ENCODE measurements at regions not wholly inside any gene's neighbourhood (a gene's known extent, or its start where the extent isn't known, plus 50 kb on each side); places are given as distances from the start of the nearest gene placed in this dataset.

- no peak overlapping the region for H3K4me3 ChIP-seq (ENCODE audit: control insufficient read depth, low read depth, low read length)
- TF ChIP-seq CTCF (conservative IDR thresholded peaks at IDR 0.05; ENCODE audit: control insufficient read depth, insufficient read depth, low read depth, low read length), result no peak
- DNase-seq (ENCODE audit: low read depth), result no peak
Measured at GRCh38 chr9:30982301-30982700, 1402.1 kb upstream of the ACO1 start.

GRCh38 chr9:30995956-30996738 lies 1388.3 kb upstream of the ACO1 start:
- no peak for DNase-seq (ENCODE audit: low read depth)
- no peak for TF ChIP-seq CTCF (conservative IDR thresholded peaks at IDR 0.05; ENCODE audit: control insufficient read depth, insufficient read depth, low read depth, low read length)
- no peak overlapping the region for H3K4me3 ChIP-seq (ENCODE audit: control insufficient read depth, low read depth, low read length)

- DNase-seq (ENCODE audit: low read depth), result no peak
- H3K4me3 ChIP-seq (ENCODE audit: control insufficient read depth, low read depth, low read length), result no peak overlapping the region
- no peak for TF ChIP-seq CTCF (conservative IDR thresholded peaks at IDR 0.05; ENCODE audit: control insufficient read depth, insufficient read depth, low read depth, low read length)
Measured at GRCh38 chr9:30996761-30997160, 1387.7 kb upstream of the ACO1 start.

GRCh38 chr9:30997291-30997690 lies 1387.2 kb upstream of the ACO1 start:
- H3K4me3 ChIP-seq (ENCODE audit: control insufficient read depth, low read depth, low read length), result no peak overlapping the region
- no peak for TF ChIP-seq CTCF (conservative IDR thresholded peaks at IDR 0.05; ENCODE audit: control insufficient read depth, insufficient read depth, low read depth, low read length)
- no peak for DNase-seq (ENCODE audit: low read depth)

- TF ChIP-seq CTCF (conservative IDR thresholded peaks at IDR 0.05; ENCODE audit: control insufficient read depth, insufficient read depth, low read depth, low read length), result no peak
- H3K4me3 ChIP-seq (ENCODE audit: control insufficient read depth, low read depth, low read length), result no peak overlapping the region
- DNase-seq (ENCODE audit: low read depth), result no peak
Measured at GRCh38 chr9:31005086-31005665, 1379.3 kb upstream of the ACO1 start.

- no peak for TF ChIP-seq CTCF (conservative IDR thresholded peaks at IDR 0.05; ENCODE audit: control insufficient read depth, insufficient read depth, low read depth, low read length)
- no peak for DNase-seq (ENCODE audit: low read depth)
- H3K4me3 ChIP-seq (ENCODE audit: control insufficient read depth, low read depth, low read length), result no peak overlapping the region
Measured at GRCh38 chr9:31013371-31013770, 1371.1 kb upstream of the ACO1 start.
